Mammary epithelial cell (primary cell): ENCODE measurements at regions not wholly inside any gene's neighbourhood (a gene's known extent, or its start where the extent isn't known, plus 50 kb on each side); places are given as distances from the start of the nearest gene placed in this dataset.

ENCODE experiments used
- EZH2 ChIP-seq: IDR thresholded peaks from 2 replicates; pipeline ENCODE4 v1.6.1; 2012; ENCODE audit warnings: low read length, inconsistent platforms, borderline replicate concordance
- TF ChIP-seq, protein P1 (sequence below), 2 donors: IDR thresholded peaks in 1 of 2; conservative IDR thresholded peaks in 1 of 2; 2 replicates each; pipeline ENCODE4 v1.5.1; 2011 to 2012; ENCODE audit warnings: inconsistent platforms in 2 of 2, low read length in 2 of 2, mild to moderate bottlenecking in 2 of 2, control low read depth in 1 of 2, low read depth in 1 of 2; ENCODE audit not compliant: insufficient read depth in 1 of 2; ENCODE audit errors: extremely low read depth in 1 of 2

DNA sequence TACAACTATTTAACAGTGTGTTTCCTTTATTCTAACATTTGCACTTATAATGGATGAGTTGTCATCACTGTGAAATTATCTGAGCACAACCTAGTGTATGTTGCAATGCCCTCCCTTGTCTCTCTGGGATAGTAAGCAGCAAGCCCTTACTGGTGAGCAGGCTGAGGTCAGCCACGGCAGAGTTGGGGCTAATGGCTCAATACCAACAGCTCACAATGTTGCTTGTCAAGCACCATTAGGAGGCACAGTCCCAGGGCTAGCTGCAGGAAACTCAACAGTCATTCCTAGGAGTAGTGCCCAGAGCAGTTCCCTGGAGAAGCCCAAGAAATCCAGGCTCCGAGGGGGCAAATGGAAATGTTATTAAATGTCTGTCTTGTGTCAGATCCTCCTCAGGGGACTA, 858.4 kb downstream of the GRID1 start:
- TF ChIP-seq, protein P1, sequence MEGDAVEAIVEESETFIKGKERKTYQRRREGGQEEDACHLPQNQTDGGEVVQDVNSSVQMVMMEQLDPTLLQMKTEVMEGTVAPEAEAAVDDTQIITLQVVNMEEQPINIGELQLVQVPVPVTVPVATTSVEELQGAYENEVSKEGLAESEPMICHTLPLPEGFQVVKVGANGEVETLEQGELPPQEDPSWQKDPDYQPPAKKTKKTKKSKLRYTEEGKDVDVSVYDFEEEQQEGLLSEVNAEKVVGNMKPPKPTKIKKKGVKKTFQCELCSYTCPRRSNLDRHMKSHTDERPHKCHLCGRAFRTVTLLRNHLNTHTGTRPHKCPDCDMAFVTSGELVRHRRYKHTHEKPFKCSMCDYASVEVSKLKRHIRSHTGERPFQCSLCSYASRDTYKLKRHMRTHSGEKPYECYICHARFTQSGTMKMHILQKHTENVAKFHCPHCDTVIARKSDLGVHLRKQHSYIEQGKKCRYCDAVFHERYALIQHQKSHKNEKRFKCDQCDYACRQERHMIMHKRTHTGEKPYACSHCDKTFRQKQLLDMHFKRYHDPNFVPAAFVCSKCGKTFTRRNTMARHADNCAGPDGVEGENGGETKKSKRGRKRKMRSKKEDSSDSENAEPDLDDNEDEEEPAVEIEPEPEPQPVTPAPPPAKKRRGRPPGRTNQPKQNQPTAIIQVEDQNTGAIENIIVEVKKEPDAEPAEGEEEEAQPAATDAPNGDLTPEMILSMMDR (conservative IDR thresholded peaks at IDR 0.05 in 1 of 2, IDR thresholded peaks at IDR 0.05 in 1 of 2; ENCODE audit: extremely low read depth in 1 of 2, insufficient read depth in 1 of 2, low read depth in 1 of 2, low read length in 2 of 2) = no peak
- no peak for TF ChIP-seq EZH2
